Smooth muscle cell (in vitro differentiated cells): ENCODE measurements at regions not wholly inside any gene's neighbourhood (a gene's known extent, or its start where the extent isn't known, plus 50 kb on each side); places are given as distances from the start of the nearest gene placed in this dataset.

Experiments
- DNase-seq: peaks from one replicate; lab custom pipeline; 2025; ENCODE audit not compliant: unreplicated experiment; lab: John Stamatoyannopoulos, UW
- H2AFZ ChIP-seq: fragments of 200-600 bp; sonication (generic); 2 replicates; pipeline ENCODE4 v1.6.0; 2016; ENCODE audit warnings: antibody characterized with exemption, low read depth, mild to moderate bottlenecking
- H3F3A ChIP-seq: fragments of 200-600 bp; sonication (generic); 2 replicates; pipeline ENCODE4 v1.6.0; 2017; ENCODE audit warnings: antibody characterized with exemption, low read depth
- H3K27ac ChIP-seq: fragments of 200-600 bp; sonication (generic); 2 replicates; pipeline ENCODE4 v1.5.1; 2016; ENCODE audit warnings: low read depth, mild to moderate bottlenecking
- H3K27me3 ChIP-seq: fragments of 200-600 bp; sonication (generic); 2 replicates; pipeline ENCODE4 v1.6.1; 2016; ENCODE audit warnings: low read depth, mild to moderate bottlenecking
- H3K36me3 ChIP-seq: fragments of 200-600 bp; sonication (generic); 2 replicates; pipeline ENCODE4 v1.5.1; 2016; ENCODE audit warnings: low read depth
- H3K4me1 ChIP-seq: fragments of 200-600 bp; sonication (generic); 2 replicates; pipeline ENCODE4 v1.5.1; 2016; ENCODE audit warnings: low read depth
- H3K4me2 ChIP-seq: fragments of 200-600 bp; sonication (generic); 2 replicates; pipeline ENCODE4 v1.6.0; 2016; ENCODE audit warnings: mild to moderate bottlenecking
- H3K4me3 ChIP-seq: fragments of 200-600 bp; sonication (generic); 2 replicates; pipeline ENCODE4 v1.5.1; 2016; ENCODE audit warnings: mild to moderate bottlenecking
- H3K79me2 ChIP-seq: fragments of 200-600 bp; sonication (generic); 2 replicates; pipeline ENCODE4 v1.6.0; 2016; ENCODE audit warnings: low read depth, mild to moderate bottlenecking
- H3K9ac ChIP-seq: fragments of 200-600 bp; sonication (generic); 2 replicates; pipeline ENCODE4 v1.6.0; 2016; ENCODE audit warnings: low read depth
- H3K9me3 ChIP-seq: fragments of 200-600 bp; sonication (generic); replicated peaks from 2 replicates; pipeline ENCODE4 v1.5.1; 2016; ENCODE audit warnings: low read depth
- H4K20me1 ChIP-seq: fragments of 200-600 bp; sonication (generic); 2 replicates; pipeline ENCODE4 v1.6.0; 2016; ENCODE audit warnings: low read depth
- WGBS: methylation state at CpG from one replicate; pipeline ENCODE4 v1.1.7; 2016; ENCODE audit warnings: low lambda C conversion rate; 5-methylcytosine and 5-hydroxymethylcytosine counted together
- TF ChIP-seq, protein P1 (sequence below): fragments of 200-600 bp; sonication (generic); IDR thresholded peaks from 2 replicates; pipeline ENCODE4 v1.5.1; 2017; ENCODE audit warnings: borderline replicate concordance, mild to moderate bottlenecking, antibody characterized with exemption; ENCODE audit not compliant: insufficient read depth, poor library complexity, severe bottlenecking

DNA sequence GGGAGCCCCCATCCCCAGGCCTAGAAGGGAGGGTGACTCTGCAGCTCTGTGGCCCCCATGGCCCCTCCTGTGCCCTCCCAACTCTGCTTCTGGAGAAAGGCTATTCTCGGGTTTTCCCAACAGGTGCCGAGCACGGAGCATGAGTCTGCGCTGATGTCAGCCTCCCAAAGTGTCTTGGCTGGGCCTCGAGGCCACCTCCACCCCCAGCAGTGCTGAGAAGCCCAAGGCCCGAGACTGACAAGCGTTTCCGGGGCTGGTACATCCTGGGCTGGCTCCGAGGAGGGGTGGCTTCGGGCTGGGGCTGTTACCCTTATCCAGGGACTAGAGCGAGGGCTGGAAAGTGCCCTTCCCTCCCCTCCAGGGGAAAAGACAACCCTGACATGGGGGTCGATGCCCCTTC is 60.2 kb upstream of the GATA5 start:
- no peak for DNase-seq
- H3K27me3 ChIP-seq: no peaks in the 10 kb centered on the region
- no peak overlapping the region for H3K4me3 ChIP-seq
- no peaks in the 10 kb centered on the region for H3K79me2 ChIP-seq
- no peak overlapping the region for H3K9ac ChIP-seq
- no peaks in the 10 kb centered on the region for H3K4me1 ChIP-seq
- H3K27ac ChIP-seq: no peak overlapping the region
- H3K9me3 ChIP-seq: no peaks in the 10 kb centered on the region
- no peaks in the 10 kb centered on the region for H4K20me1 ChIP-seq
- no peak overlapping the region for H2AFZ ChIP-seq
- 85% methylated on average over 12 of the region's 12 CpGs for WGBS
- no peaks in the 10 kb centered on the region for H3K36me3 ChIP-seq
- H3F3A ChIP-seq: no peaks in the 10 kb centered on the region
- TF ChIP-seq, protein P1, sequence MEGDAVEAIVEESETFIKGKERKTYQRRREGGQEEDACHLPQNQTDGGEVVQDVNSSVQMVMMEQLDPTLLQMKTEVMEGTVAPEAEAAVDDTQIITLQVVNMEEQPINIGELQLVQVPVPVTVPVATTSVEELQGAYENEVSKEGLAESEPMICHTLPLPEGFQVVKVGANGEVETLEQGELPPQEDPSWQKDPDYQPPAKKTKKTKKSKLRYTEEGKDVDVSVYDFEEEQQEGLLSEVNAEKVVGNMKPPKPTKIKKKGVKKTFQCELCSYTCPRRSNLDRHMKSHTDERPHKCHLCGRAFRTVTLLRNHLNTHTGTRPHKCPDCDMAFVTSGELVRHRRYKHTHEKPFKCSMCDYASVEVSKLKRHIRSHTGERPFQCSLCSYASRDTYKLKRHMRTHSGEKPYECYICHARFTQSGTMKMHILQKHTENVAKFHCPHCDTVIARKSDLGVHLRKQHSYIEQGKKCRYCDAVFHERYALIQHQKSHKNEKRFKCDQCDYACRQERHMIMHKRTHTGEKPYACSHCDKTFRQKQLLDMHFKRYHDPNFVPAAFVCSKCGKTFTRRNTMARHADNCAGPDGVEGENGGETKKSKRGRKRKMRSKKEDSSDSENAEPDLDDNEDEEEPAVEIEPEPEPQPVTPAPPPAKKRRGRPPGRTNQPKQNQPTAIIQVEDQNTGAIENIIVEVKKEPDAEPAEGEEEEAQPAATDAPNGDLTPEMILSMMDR: no peak
- no peak overlapping the region for H3K4me2 ChIP-seq

DNA sequence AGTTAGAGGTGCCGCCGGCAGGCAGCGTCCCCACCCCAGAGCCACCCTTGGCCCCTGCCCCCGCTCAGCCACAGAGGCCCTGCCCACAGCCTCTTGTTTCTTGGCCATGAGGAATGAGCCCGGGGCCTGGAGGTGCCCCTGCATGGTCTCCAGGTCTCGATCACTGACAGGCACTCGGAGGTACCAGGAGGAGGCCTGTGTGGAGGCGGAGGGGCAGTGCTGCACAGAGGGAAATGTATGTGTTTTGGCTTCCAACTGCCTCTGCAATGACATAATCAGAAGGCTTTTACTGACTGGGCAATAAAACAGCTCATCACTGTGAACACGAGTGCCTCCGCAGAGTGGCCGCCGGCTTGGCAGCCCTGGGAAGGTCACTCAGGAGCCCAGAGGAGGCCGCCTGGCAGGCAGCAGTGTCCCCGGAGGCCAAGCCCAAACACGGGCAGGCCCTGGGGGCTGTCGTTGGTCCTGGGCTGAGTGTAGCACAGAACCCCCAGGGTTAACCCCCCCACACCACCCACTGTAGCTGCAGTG is 61.1 kb upstream of the GATA5 start:
- no peak overlapping the region for H3K27ac ChIP-seq

DNA sequence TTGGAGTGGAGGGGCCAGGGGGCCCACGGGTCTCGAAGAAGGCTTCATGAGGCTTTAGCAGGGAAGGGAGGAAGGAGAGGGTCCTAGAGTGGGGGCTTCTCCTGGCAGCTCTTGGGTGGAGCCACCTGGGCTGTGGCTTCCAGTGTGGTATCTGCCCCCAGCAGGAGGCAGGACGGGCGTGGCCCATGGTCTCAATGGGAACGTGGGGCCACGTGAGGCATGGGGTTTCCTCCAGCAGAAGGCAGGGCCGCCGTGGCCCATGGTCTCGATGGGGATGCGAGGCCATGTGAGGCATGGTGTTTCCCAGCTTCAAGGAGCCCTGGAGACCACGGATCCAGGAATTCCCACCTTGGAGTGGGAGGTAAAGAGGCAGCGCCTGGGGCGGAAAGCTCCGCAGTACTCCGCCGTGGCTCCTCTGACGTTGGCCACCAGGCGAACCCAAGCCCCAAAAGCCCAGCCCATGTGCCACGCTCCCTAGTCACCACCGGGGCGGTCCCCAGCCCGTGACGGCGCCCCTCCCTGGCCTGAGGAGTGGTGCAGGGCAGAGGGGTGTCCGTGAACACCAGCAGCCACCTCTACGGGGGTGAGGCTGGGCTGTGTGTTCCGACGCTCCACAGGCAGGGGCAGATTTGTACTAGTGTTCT is 62.0 kb upstream of the GATA5 start:
- WGBS: 91% methylated on average over 28 of the region's 28 CpGs
- no peak for DNase-seq
- Histone ChIP-seq H3K9ac (no peak overlapping the region), H3K9me3 (no peaks in the 10 kb centered on the region), H3K4me2 (no peak overlapping the region), H3K4me1 (no peaks in the 10 kb centered on the region), H3K27me3 (no peaks in the 10 kb centered on the region), H3K4me3 (no peak overlapping the region), H3K27ac (no peak overlapping the region), H2AFZ (no peak overlapping the region), H4K20me1 (no peaks in the 10 kb centered on the region), H3K79me2 (no peaks in the 10 kb centered on the region), H3K36me3 (no peaks in the 10 kb centered on the region), H3F3A (no peaks in the 10 kb centered on the region)
- TF ChIP-seq, protein P1: no peak

More for the DNA sequence above, 61.1 kb upstream of the GATA5 start:
- H2AFZ ChIP-seq: no peak overlapping the region
- no peaks in the 10 kb centered on the region for H3K27me3 ChIP-seq
- DNase-seq: peak; percentile 20
- no peaks in the 10 kb centered on the region for H3K79me2 ChIP-seq
- TF ChIP-seq, protein P1: no peak
- no peaks in the 10 kb centered on the region for H4K20me1 ChIP-seq
- H3K9ac ChIP-seq: no peak overlapping the region
- H3K4me1 ChIP-seq: no peaks in the 10 kb centered on the region
- no peaks in the 10 kb centered on the region for H3K36me3 ChIP-seq
- H3F3A ChIP-seq: no peaks in the 10 kb centered on the region
- H3K9me3 ChIP-seq: no peaks in the 10 kb centered on the region
- peak overlapping the region; percentile 53 for H3K4me2 ChIP-seq
- no peak overlapping the region for H3K4me3 ChIP-seq
- 27% methylated on average over 14 of the region's 16 CpGs for WGBS
